ENCODE measurements at regions not wholly inside any gene's neighbourhood (a gene's known extent, or its start where the extent isn't known, plus 50 kb on each side); places are given as distances from the start of the nearest gene placed in this dataset.
A peak's percentile ranks its signal among the peaks of the same experiment; 100 is the strongest.

GRCh38 chr5:106974272-106974671 lies 696.5 kb downstream of the EFNA5 start:
- DNase-seq: no peak
- Histone ChIP-seq H3K36me3 (no peaks in the 10 kb centered on the region), H3K27ac (no peak overlapping the region), H3K4me1 (peaks cover 0 to 7% (median 0%) of the 10 kb centered on the region in 9 donors), H3K4me3 (no peak overlapping the region), H3K9me3 (no peaks in the 10 kb centered on the region), H3K27me3 (no peaks in the 10 kb centered on the region)
- intact Hi-C loops (cut with DNase I): no loop called here
- 18 to 20% methylated on average over 2 of the region's 2 CpGs for WGBS, 2 donors
- no peak for TF ChIP-seq CTCF (IDR thresholded peaks at IDR 0.05)
- no peak for ATAC-seq

- Histone ChIP-seq H3K27ac (no peak overlapping the region), H3K36me3 (no peaks in the 10 kb centered on the region), H3K9me3 (peaks cover 0 to 3% (median 0%) of the 10 kb centered on the region in 11 donors), H3K4me1 (no peaks in the 10 kb centered on the region), H3K27me3 (no peaks in the 10 kb centered on the region), H3K4me3 (no peak overlapping the region)
- intact Hi-C loops (cut with DNase I): no loop called here
- 89 to 90% methylated on average over 4 of the region's 4 CpGs for WGBS, 2 donors
- TF ChIP-seq CTCF (IDR thresholded peaks at IDR 0.05): no peak
- no peak for DNase-seq
- ATAC-seq: no peak
These were observed 703.9 kb downstream of the EFNA5 start for GRCh38 chr5:106966686-106967315.

GRCh38 chr5:106964132-106964531 lies 706.6 kb downstream of the EFNA5 start:
- intact Hi-C loops (cut with DNase I): no loop called here
- ATAC-seq: peak in 1 of 8 donors; percentile 76
- peaks cover 0 to 6% (median 0%) of the 10 kb centered on the region in 11 donors for H3K9me3 ChIP-seq

GRCh38 chr5:106963630-106964029 lies 707.1 kb downstream of the EFNA5 start:
- Histone ChIP-seq H3K4me3 (no peak overlapping the region), H3K27ac (no peak overlapping the region), H3K27me3 (no peaks in the 10 kb centered on the region), H3K4me1 (no peaks in the 10 kb centered on the region), H3K9me3 (peaks cover 0 to 6% (median 0%) of the 10 kb centered on the region in 11 donors), H3K36me3 (no peaks in the 10 kb centered on the region)
- intact Hi-C loops (cut with DNase I): no loop called here
- TF ChIP-seq CTCF (IDR thresholded peaks at IDR 0.05): no peak
- WGBS, 2 donors: 45 to 46% methylated on average over 1 of the region's 1 CpG
- DNase-seq (no peak), ATAC-seq (no peak)

More at GRCh38 chr5:106964132-106964531, 706.6 kb downstream of the EFNA5 start:
- Histone ChIP-seq H3K4me1 (no peaks in the 10 kb centered on the region), H3K27me3 (no peaks in the 10 kb centered on the region), H3K4me3 (no peak overlapping the region), H3K36me3 (no peaks in the 10 kb centered on the region), H3K27ac (no peak overlapping the region)
- TF ChIP-seq CTCF (IDR thresholded peaks at IDR 0.05): no peak
- WGBS, 2 donors: 46 to 48% methylated on average over 1 of the region's 1 CpG
- no peak for DNase-seq
